A549 (cell line): ENCODE measurements at regions not wholly inside any gene's neighbourhood (a gene's known extent, or its start where the extent isn't known, plus 50 kb on each side); places are given as distances from the start of the nearest gene placed in this dataset.

ENCODE experiments used
- ATAC-seq, 2 experiments: fragments of 200-7000 bp in 1 of 2; fragments of >200 bp in 1 of 2; cut with Nextera tagmentation in 1 of 2; cut with Tn5 transposase in 1 of 2; 3 replicates each; pipeline versions ENCODE4 v1.8.0 to v1.9.1; 2018 to 2020; ENCODE audit warnings: mild to moderate bottlenecking in 1 of 2, moderate library complexity in 1 of 2
- CTCF ChIA-PET: fragments of 300-600 bp; sonication (Branson Sonifier 250); formaldehyde crosslinking; extraction: SDS; loops from one replicate; lab custom pipeline; 2021; ENCODE audit warnings: antibody characterized with exemption, inconsistent platforms; lab: Yijun Ruan, JAX
- POLR2A ChIA-PET: fragments of 350-600 bp; formaldehyde crosslinking; extraction: SDS; loops from one replicate; lab custom pipeline; 2021; ENCODE audit warnings: antibody characterized with exemption, inconsistent platforms; lab: Yijun Ruan, JAX
- DNase-seq, 2 experiments: peaks; one replicate each; pipeline versions ENCODE4 v3.0.0 to v3.0.0-alpha.2; 2011 to 2016; ENCODE audit warnings: low read depth in 1 of 2, low spot score in 1 of 2
- FAIRE-seq: peaks from 2 replicates; lab custom pipeline; 2011; peaks lifted over from hg19 to GRCh38; lab: Jason Lieb, UNC
- H3K27ac ChIP-seq, 2 experiments: fragments of >200 bp; sonication (Bioruptor Twin); formaldehyde crosslinking; 3 replicates each; pipeline ENCODE4 v1.5.1; 2016 to 2017
- H3K4me1 ChIP-seq: fragments of >200 bp; sonication (Bioruptor Twin); formaldehyde crosslinking; 3 replicates; pipeline ENCODE4 v1.6.1; 2016
- H3K4me2 ChIP-seq: fragments of >200 bp; sonication (Bioruptor Twin); formaldehyde crosslinking; 3 replicates; pipeline ENCODE4 v1.6.1; 2016
- H3K4me3 ChIP-seq: fragments of >200 bp; sonication (Bioruptor Twin); formaldehyde crosslinking; 3 replicates; pipeline ENCODE4 v1.5.1; 2016
- H3K9me3 ChIP-seq: fragments of >200 bp; sonication (Bioruptor Twin); formaldehyde crosslinking; 3 replicates; pipeline ENCODE4 v1.6.1; 2016
- CBX8 ChIP-seq: fragments of 200-600 bp; sonication (generic); IDR thresholded peaks from 2 replicates; pipeline ENCODE4 v1.6.1; 2016
- CEBPB ChIP-seq, 2 experiments: fragments of >200 bp in 1 of 2; sonication (Bioruptor Twin) in 1 of 2; formaldehyde crosslinking in 1 of 2; IDR thresholded peaks; 2 replicates each; pipeline ENCODE4 v1.6.1; 2012 to 2016
- CHD4 ChIP-seq: fragments of 200-600 bp; sonication (generic); IDR thresholded peaks from 2 replicates; pipeline ENCODE4 v1.6.1; 2016; ENCODE audit warnings: antibody characterized with exemption, mild to moderate bottlenecking, borderline replicate concordance
- EHMT2 ChIP-seq: fragments of 200-600 bp; sonication (generic); IDR thresholded peaks from 2 replicates; pipeline ENCODE4 v1.6.1; 2016; ENCODE audit warnings: antibody characterized with exemption, low read depth, mild to moderate bottlenecking, moderate library complexity
- ELK1 ChIP-seq: fragments of 150-350 bp; IDR thresholded peaks from 2 replicates; pipeline ENCODE4 v1.6.1; 2014; ENCODE audit warnings: low read depth, mild to moderate bottlenecking, low read length
- FOXS1 ChIP-seq: fragments of 250-450 bp; sonication (Bioruptor Pico); IDR thresholded peaks from 2 replicates; pipeline ENCODE4 v1.5.0; 2020; ENCODE audit warnings: mild to moderate bottlenecking, moderate library complexity
- HDAC2 ChIP-seq: fragments of 200-600 bp; sonication (generic); IDR thresholded peaks from 2 replicates; pipeline ENCODE4 v1.6.1; 2016
- HEYL ChIP-seq: fragments of 250-450 bp; sonication (Bioruptor Pico); IDR thresholded peaks from 2 replicates; pipeline ENCODE4 v1.8.0; 2021; ENCODE audit warnings: mild to moderate bottlenecking, moderate library complexity
- HOXB5 ChIP-seq: fragments of 250-450 bp; sonication (Bioruptor Pico); IDR thresholded peaks from 2 replicates; pipeline ENCODE4 v1.5.0; 2020; ENCODE audit warnings: mild to moderate bottlenecking, moderate library complexity
- MAFK ChIP-seq: fragments of 450-650 bp; IDR thresholded peaks from 2 replicates; pipeline ENCODE4 v1.6.1; 2014; ENCODE audit not compliant: partially characterized antibody
- NFE2L2 ChIP-seq: fragments of 150-350 bp; conservative IDR thresholded peaks from 2 replicates; pipeline ENCODE4 v1.6.1; 2014; ENCODE audit warnings: low read length
- NPAS2 ChIP-seq: fragments of 250-450 bp; sonication (Bioruptor Pico); IDR thresholded peaks from 2 replicates; pipeline ENCODE4 v1.8.0; 2022; ENCODE audit warnings: mild to moderate bottlenecking, moderate library complexity, borderline replicate concordance
- POLR2AphosphoS2 ChIP-seq: conservative IDR thresholded peaks from 2 replicates; pipeline ENCODE4 v1.6.1; 2012; ENCODE audit warnings: low read length, improper control_type of control experiment, inconsistent platforms
- RAD21 ChIP-seq, 2 experiments: fragments of >200 bp in 1 of 2; sonication (Bioruptor Twin) in 1 of 2; formaldehyde crosslinking in 1 of 2; IDR thresholded peaks in 1 of 2; conservative IDR thresholded peaks in 1 of 2; 2 replicates in 1 of 2; 3 replicates in 1 of 2; pipeline ENCODE4 v1.6.1; 2012 to 2018; ENCODE audit warnings: inconsistent platforms in 1 of 2
- RNF2 ChIP-seq: fragments of 200-600 bp; sonication (generic); IDR thresholded peaks from 2 replicates; pipeline ENCODE4 v1.6.1; 2016; ENCODE audit warnings: low read depth, mild to moderate bottlenecking, antibody characterized with exemption, moderate library complexity, borderline replicate concordance
- TFCP2L1 ChIP-seq: fragments of 250-450 bp; sonication (Bioruptor Pico); IDR thresholded peaks from 2 replicates; pipeline ENCODE4 v1.5.0; 2021; ENCODE audit warnings: mild to moderate bottlenecking
- ZC3H11A ChIP-seq: fragments of 450-650 bp; IDR thresholded peaks from 2 replicates; pipeline ENCODE4 v1.6.1; 2014; ENCODE audit warnings: antibody characterized with exemption, mild to moderate bottlenecking
- ZNF302 ChIP-seq: fragments of 250-450 bp; sonication (Bioruptor Pico); IDR thresholded peaks from 2 replicates; pipeline ENCODE4 v1.9.0; 2021; ENCODE audit warnings: inconsistent platforms, mild to moderate bottlenecking, moderate library complexity
- WGBS: methylation state at CpG from one replicate; pipeline ENCODE4 v1.1.6; 2017; ENCODE audit errors: missing lambda C conversion rate; 5-methylcytosine and 5-hydroxymethylcytosine counted together
- TF ChIP-seq, protein P1 (sequence below): fragments of >200 bp; sonication (Bioruptor Twin); formaldehyde crosslinking; IDR thresholded peaks from 3 replicates; pipeline ENCODE4 v1.5.1; 2016
- TF ChIP-seq, protein P2 (sequence below): fragments of >200 bp; sonication (Bioruptor Twin); formaldehyde crosslinking; IDR thresholded peaks from 2 replicates; pipeline ENCODE4 v1.6.1; 2016
- TF ChIP-seq, protein P3 (sequence below): fragments of 450-650 bp; IDR thresholded peaks from 2 replicates; pipeline ENCODE4 v1.6.1; 2014; ENCODE audit warnings: antibody characterized with exemption

GRCh38 chr6:71444222-71444621 lies 155.6 kb downstream of the OGFRL1 start (continued):
- TF ChIP-seq, protein P1, sequence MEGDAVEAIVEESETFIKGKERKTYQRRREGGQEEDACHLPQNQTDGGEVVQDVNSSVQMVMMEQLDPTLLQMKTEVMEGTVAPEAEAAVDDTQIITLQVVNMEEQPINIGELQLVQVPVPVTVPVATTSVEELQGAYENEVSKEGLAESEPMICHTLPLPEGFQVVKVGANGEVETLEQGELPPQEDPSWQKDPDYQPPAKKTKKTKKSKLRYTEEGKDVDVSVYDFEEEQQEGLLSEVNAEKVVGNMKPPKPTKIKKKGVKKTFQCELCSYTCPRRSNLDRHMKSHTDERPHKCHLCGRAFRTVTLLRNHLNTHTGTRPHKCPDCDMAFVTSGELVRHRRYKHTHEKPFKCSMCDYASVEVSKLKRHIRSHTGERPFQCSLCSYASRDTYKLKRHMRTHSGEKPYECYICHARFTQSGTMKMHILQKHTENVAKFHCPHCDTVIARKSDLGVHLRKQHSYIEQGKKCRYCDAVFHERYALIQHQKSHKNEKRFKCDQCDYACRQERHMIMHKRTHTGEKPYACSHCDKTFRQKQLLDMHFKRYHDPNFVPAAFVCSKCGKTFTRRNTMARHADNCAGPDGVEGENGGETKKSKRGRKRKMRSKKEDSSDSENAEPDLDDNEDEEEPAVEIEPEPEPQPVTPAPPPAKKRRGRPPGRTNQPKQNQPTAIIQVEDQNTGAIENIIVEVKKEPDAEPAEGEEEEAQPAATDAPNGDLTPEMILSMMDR: peak; percentile 43; the same call in 2 of the 3 replicates

DNA sequence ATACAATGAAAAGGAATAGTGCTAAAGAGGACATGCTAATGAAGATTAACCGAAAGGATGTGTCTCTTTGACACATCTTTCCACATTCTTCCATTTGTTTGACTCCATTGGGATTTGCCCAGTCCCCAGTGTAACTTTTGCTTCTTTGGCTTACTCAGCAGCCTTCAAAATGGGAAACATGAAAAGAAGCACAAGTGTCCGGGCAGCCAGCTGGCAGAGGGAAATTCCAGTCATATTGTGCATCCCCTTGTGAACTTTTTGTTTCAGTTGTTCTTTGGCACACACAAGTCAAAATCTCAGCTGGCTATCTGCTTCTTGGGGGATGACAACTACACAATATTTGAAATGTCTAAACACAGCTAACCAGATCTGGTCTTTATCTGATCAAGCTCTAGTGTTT lies 157.4 kb downstream of the OGFRL1 start:
- no peak for DNase-seq
- H3K4me1 ChIP-seq: peaks cover 4% of the 10 kb centered on the region; the same call in 1 of the 3 replicates

GRCh38 chr6:71446470-71446869 lies 157.9 kb downstream of the OGFRL1 start:
- ChIA-PET POLR2A (no interaction called here), CTCF (interaction anchor here (1.0 to 1.3 kb wide), 2 partner anchors 63 to 256 kb away, joined by 4 read pairs; no protein-coding TSS in a partner anchor)
- Histone ChIP-seq H3K27ac (no peak overlapping the region), H3K4me1 (peaks cover 4% of the 10 kb centered on the region; the same call in 1 of the 3 replicates), H3K4me3 (no peak overlapping the region), H3K4me2 (no peak overlapping the region), H3K9me3 (no peaks in the 10 kb centered on the region)
- TF ChIP-seq HEYL (CRISPR knock-in tag): no peak
- TF ChIP-seq RNF2: no peak
- no peak for TF ChIP-seq ZC3H11A
- no peak for TF ChIP-seq ELK1
- TF ChIP-seq, protein P2, sequence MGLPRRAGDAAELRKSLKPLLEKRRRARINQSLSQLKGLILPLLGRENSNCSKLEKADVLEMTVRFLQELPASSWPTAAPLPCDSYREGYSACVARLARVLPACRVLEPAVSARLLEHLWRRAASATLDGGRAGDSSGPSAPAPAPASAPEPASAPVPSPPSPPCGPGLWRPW: no peak
- no peak for TF ChIP-seq CBX8
- no peak for TF ChIP-seq TFCP2L1 (CRISPR knock-in tag)
- TF ChIP-seq CEBPB (IDR thresholded peaks at IDR 0.05): no peak
- TF ChIP-seq NFE2L2: no peak
- no peak for TF ChIP-seq POLR2AphosphoS2
- no peak for TF ChIP-seq RAD21 (conservative IDR thresholded peaks at IDR 0.05 in 1 of 2, IDR thresholded peaks at IDR 0.05 in 1 of 2)
- no peak for TF ChIP-seq MAFK
- FAIRE-seq (no peak), DNase-seq (no peak), ATAC-seq (no peak)
- WGBS: 73% methylated on average over 3 of the region's 4 CpGs

More for the DNA sequence above, 157.4 kb downstream of the OGFRL1 start:
- H3K4me3 ChIP-seq: no peak overlapping the region
- TF ChIP-seq ZNF302 (CRISPR knock-in tag) (no peak), TFCP2L1 (CRISPR knock-in tag) (no peak), EHMT2 (no peak), CHD4 (no peak), NPAS2 (no peak), HDAC2 (no peak), FOXS1 (CRISPR knock-in tag) (no peak), HOXB5 (CRISPR knock-in tag) (no peak), CBX8 (no peak)
- TF ChIP-seq, protein P3, sequence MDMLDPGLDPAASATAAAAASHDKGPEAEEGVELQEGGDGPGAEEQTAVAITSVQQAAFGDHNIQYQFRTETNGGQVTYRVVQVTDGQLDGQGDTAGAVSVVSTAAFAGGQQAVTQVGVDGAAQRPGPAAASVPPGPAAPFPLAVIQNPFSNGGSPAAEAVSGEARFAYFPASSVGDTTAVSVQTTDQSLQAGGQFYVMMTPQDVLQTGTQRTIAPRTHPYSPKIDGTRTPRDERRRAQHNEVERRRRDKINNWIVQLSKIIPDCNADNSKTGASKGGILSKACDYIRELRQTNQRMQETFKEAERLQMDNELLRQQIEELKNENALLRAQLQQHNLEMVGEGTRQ: no peak
- ChIA-PET CTCF (interaction anchor here (1.3 kb wide), 1 partner anchor 63 kb away, joined by 4 read pairs; no protein-coding TSS in a partner anchor), POLR2A (no interaction called here)
- ATAC-seq (no peak), FAIRE-seq (no peak)
- H3K9me3 ChIP-seq: no peaks in the 10 kb centered on the region
- 91% methylated on average over 2 of the region's 2 CpGs for WGBS
- H3K27ac ChIP-seq: no peak overlapping the region
- H3K4me2 ChIP-seq: no peak overlapping the region
